Panc1 (cell line): ENCODE measurements at regions not wholly inside any gene's neighbourhood (a gene's known extent, or its start where the extent isn't known, plus 50 kb on each side); places are given as distances from the start of the nearest gene placed in this dataset.

Source experiments
- ATAC-seq: fragments of 200-7000 bp; cut with Tn5 transposase; 2 replicates; pipeline ENCODE4 v1.9.1; 2020; ENCODE audit warnings: mild to moderate bottlenecking, moderate library complexity
- BruUV-seq: library from RNA; stranded (reverse); fragments of 400-500 nt; replicated peaks from 2 replicates; lab custom pipeline; 2021; lab: Mats Ljungman, UMichigan
- CTCF ChIA-PET: fragments of 300-600 bp; sonication (Branson Sonifier 250); formaldehyde crosslinking; loops from one replicate; lab custom pipeline; 2022; ENCODE audit warnings: antibody characterized with exemption; lab: Charles Lee
- POLR2A ChIA-PET: fragments of 300-600 bp; sonication (Branson Sonifier 250); formaldehyde crosslinking; loops from one replicate; lab custom pipeline; 2022; ENCODE audit warnings: antibody characterized with exemption; lab: Charles Lee
- DNase-seq: peaks from one replicate; pipeline ENCODE4 v3.0.0-alpha.2; 2010; ENCODE audit warnings: low read depth, low spot score
- H3K27ac ChIP-seq: 2 replicates; pipeline ENCODE4 v1.5.1; 2011; ENCODE audit warnings: mild to moderate bottlenecking, low read length, inconsistent platforms
- H3K27me3 ChIP-seq: fragments of 200-500 bp; sonication (Bioruptor generic); 2 replicates; pipeline ENCODE4 v1.6.0; 2014; ENCODE audit warnings: low read length, inconsistent platforms; ENCODE audit not compliant: control insufficient read depth, insufficient read depth
- H3K36me3 ChIP-seq: fragments of 200-500 bp; sonication (Bioruptor generic); 2 replicates; pipeline ENCODE4 v1.5.1; 2014; ENCODE audit warnings: inconsistent platforms, mild to moderate bottlenecking, low read length, moderate library complexity; ENCODE audit not compliant: control insufficient read depth, insufficient read depth
- H3K4me1 ChIP-seq: 2 replicates; pipeline ENCODE4 v1.5.1; 2011; ENCODE audit warnings: inconsistent platforms, mild to moderate bottlenecking, low read length, moderate library complexity; ENCODE audit not compliant: control insufficient read depth, insufficient read depth
- H3K4me3 ChIP-seq, 2 experiments: 2 replicates each; pipeline ENCODE4 v1.5.1; 2011 to 2012; ENCODE audit warnings: low read depth in 2 of 2, low read length in 2 of 2, mild to moderate bottlenecking in 2 of 2, inconsistent platforms in 1 of 2, moderate library complexity in 1 of 2
- H3K9me3 ChIP-seq: fragments of 200-500 bp; sonication (Bioruptor generic); 2 replicates; pipeline ENCODE4 v1.5.1; 2014; ENCODE audit warnings: low read depth, mild to moderate bottlenecking, inconsistent platforms, low read length, moderate library complexity; ENCODE audit not compliant: control insufficient read depth, insufficient read depth
- CTCF ChIP-seq: fragments of 450-650 bp; IDR thresholded peaks from 2 replicates; pipeline ENCODE4 v1.5.1; 2017; ENCODE audit warnings: mild to moderate bottlenecking
- POLR2AphosphoS5 ChIP-seq: IDR thresholded peaks from 2 replicates; pipeline ENCODE4 v1.6.1; 2012; ENCODE audit warnings: mild to moderate bottlenecking, low read depth, low read length, moderate library complexity
- SIN3A ChIP-seq: IDR thresholded peaks from 2 replicates; pipeline ENCODE4 v1.6.1; 2012; ENCODE audit warnings: low read depth, mild to moderate bottlenecking, low read length, moderate library complexity, borderline replicate concordance; ENCODE audit not compliant: insufficient read depth
- TCF7L2 ChIP-seq: IDR thresholded peaks from 2 replicates; pipeline ENCODE4 v1.6.1; 2011; ENCODE audit warnings: mild to moderate bottlenecking, low read depth, low read length, inconsistent platforms
- in situ Hi-C: cut with HindIII; loops from 2 replicates; pipeline ENCODE4 v1.10.0; 2016; ENCODE audit warnings: low sequenced_read_pairs, low pct_unique_long_range_greater_than_20kb
- intact Hi-C: fragments of 100-400 bp; cut with micrococcal nuclease; formaldehyde crosslinking; loops from one replicate; pipeline ENCODE4 v1.10.0; 2022; ENCODE audit not compliant: unreplicated experiment
- TF ChIP-seq, protein P1 (sequence below), 2 experiments: IDR thresholded peaks; 2 replicates each; pipeline ENCODE4 v1.6.1; 2011 to 2012; ENCODE audit warnings: low read depth in 2 of 2, control low read depth in 1 of 2, low read length in 1 of 2, mild to moderate bottlenecking in 1 of 2, moderate library complexity in 1 of 2; ENCODE audit not compliant: insufficient read depth in 1 of 2

DNA sequence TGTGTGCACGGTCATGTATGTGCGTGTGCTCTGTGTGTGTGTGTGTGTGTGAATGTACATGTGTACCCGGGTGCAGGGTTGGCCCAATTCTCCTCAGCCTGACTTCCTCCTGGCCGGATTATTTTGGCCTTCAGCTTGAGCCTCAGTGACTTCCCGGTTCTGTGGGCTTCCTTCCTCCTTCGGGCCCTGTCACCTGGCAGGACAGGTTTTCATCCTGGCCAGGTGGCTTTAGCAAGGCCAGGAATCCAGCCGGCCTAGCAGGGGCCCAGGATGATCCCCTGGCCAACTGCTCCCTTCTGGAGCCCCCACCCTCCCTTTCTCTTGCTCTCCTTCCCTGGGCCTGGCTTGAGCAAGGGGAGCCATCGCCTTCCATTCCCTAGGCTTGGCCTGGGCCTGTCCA lies 140.5 kb downstream of the INHBB start:
- ChIA-PET CTCF (no interaction called here), POLR2A (no interaction called here)
- TF ChIP-seq CTCF (no peak), POLR2AphosphoS5 (no peak), SIN3A (no peak), TCF7L2 (no peak)
- TF ChIP-seq, protein P1, sequence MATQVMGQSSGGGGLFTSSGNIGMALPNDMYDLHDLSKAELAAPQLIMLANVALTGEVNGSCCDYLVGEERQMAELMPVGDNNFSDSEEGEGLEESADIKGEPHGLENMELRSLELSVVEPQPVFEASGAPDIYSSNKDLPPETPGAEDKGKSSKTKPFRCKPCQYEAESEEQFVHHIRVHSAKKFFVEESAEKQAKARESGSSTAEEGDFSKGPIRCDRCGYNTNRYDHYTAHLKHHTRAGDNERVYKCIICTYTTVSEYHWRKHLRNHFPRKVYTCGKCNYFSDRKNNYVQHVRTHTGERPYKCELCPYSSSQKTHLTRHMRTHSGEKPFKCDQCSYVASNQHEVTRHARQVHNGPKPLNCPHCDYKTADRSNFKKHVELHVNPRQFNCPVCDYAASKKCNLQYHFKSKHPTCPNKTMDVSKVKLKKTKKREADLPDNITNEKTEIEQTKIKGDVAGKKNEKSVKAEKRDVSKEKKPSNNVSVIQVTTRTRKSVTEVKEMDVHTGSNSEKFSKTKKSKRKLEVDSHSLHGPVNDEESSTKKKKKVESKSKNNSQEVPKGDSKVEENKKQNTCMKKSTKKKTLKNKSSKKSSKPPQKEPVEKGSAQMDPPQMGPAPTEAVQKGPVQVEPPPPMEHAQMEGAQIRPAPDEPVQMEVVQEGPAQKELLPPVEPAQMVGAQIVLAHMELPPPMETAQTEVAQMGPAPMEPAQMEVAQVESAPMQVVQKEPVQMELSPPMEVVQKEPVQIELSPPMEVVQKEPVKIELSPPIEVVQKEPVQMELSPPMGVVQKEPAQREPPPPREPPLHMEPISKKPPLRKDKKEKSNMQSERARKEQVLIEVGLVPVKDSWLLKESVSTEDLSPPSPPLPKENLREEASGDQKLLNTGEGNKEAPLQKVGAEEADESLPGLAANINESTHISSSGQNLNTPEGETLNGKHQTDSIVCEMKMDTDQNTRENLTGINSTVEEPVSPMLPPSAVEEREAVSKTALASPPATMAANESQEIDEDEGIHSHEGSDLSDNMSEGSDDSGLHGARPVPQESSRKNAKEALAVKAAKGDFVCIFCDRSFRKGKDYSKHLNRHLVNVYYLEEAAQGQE (IDR thresholded peaks at IDR 0.05; ENCODE audit: insufficient read depth in 1 of 2, low read depth in 2 of 2, low read length in 1 of 2): no peak
- ATAC-seq (no peak), DNase-seq (no peak)
- no peaks in the 10 kb centered on the region for H3K27me3 ChIP-seq
- H3K27ac ChIP-seq: no peak overlapping the region
- no peaks in the 10 kb centered on the region for H3K36me3 ChIP-seq
- H3K9me3 ChIP-seq: no peaks in the 10 kb centered on the region
- intact Hi-C loops (no loop called here), in situ Hi-C loops (no loop called here)
- H3K4me1 ChIP-seq: no peaks in the 10 kb centered on the region
- BruUV-seq: no TSS peak
- no peak overlapping the region for H3K4me3 ChIP-seq

GRCh38 chr2:120486946-120487345 lies 141.0 kb downstream of the INHBB start:
- ChIA-PET CTCF (no interaction called here), POLR2A (no interaction called here)
- intact Hi-C loops (no loop called here), in situ Hi-C loops (no loop called here)
- Histone ChIP-seq H3K27ac (no peak overlapping the region), H3K4me1 (no peaks in the 10 kb centered on the region), H3K36me3 (no peaks in the 10 kb centered on the region), H3K4me3 (no peak overlapping the region), H3K9me3 (no peaks in the 10 kb centered on the region), H3K27me3 (no peaks in the 10 kb centered on the region)
- DNase-seq (no peak), ATAC-seq (peak; percentile 57; the same call in 1 of the 2 replicates)
- BruUV-seq: no TSS peak
- TF ChIP-seq TCF7L2: no peak

DNA sequence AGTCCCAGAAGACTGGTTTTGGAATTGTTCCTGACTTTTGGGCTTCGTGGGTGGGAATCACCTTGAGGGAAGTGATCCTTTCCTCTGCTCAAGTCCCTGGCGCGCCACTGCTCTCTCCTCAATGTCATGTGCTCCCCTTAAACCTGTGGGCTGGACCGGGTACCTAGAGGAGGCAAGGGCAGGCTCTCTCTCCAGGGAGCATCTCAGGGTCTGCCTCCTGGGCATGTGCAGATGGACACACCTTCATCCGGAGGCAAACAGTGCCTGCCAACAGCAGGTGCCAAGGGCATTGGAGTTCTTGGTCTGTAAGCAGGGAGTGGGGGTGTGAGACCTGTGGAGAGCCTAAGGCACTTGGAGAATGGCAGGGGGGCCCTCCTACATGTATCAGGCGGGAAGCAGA lies 142.6 kb downstream of the INHBB start:
- ChIA-PET POLR2A (no interaction called here), CTCF (no interaction called here)
- Histone ChIP-seq H3K4me1 (no peaks in the 10 kb centered on the region), H3K36me3 (no peaks in the 10 kb centered on the region), H3K27me3 (no peaks in the 10 kb centered on the region), H3K4me3 (no peak overlapping the region), H3K27ac (no peak overlapping the region), H3K9me3 (no peaks in the 10 kb centered on the region)
- no TSS peak for BruUV-seq
- DNase-seq (no peak), ATAC-seq (no peak)
- TF ChIP-seq, protein P1 (IDR thresholded peaks at IDR 0.05; ENCODE audit: insufficient read depth in 1 of 2, low read depth in 2 of 2, low read length in 1 of 2): no peak
- TF ChIP-seq TCF7L2: no peak
- TF ChIP-seq CTCF: no peak
- TF ChIP-seq POLR2AphosphoS5: no peak
- no peak for TF ChIP-seq SIN3A
- intact Hi-C loops: no loop called here
- in situ Hi-C loops: no loop called here
